HL-60 (cell line): ENCODE measurements at regions not wholly inside any gene's neighbourhood (a gene's known extent, or its start where the extent isn't known, plus 50 kb on each side); places are given as distances from the start of the nearest gene placed in this dataset.

Experiments used
- DNase-seq, 2 experiments: peaks; one replicate each; pipeline ENCODE4 v3.0.0-alpha.2; 2010 to 2020; ENCODE audit warnings: low read depth in 1 of 2, low spot score in 1 of 2
- H3K27ac ChIP-seq: fragments of 250-450 bp; sonication (Bioruptor Pico); replicated peaks from 2 replicates; pipeline ENCODE4 v1.5.1; 2020; ENCODE audit warnings: mild to moderate bottlenecking, moderate library complexity
- H3K27me3 ChIP-seq: fragments of 250-450 bp; sonication (Bioruptor Pico); 2 replicates; pipeline ENCODE4 v1.5.1; 2021; ENCODE audit warnings: mild to moderate bottlenecking, moderate library complexity; ENCODE audit not compliant: insufficient read depth, poor library complexity, severe bottlenecking
- H3K4me3 ChIP-seq: replicated peaks from 2 replicates; pipeline ENCODE4 v1.5.1; 2011; ENCODE audit warnings: mild to moderate bottlenecking, control low read depth, low read length; ENCODE audit not compliant: insufficient read depth
- CTCF ChIP-seq: IDR thresholded peaks from one replicate; pipeline ENCODE4 v1.5.1; 2011; ENCODE audit warnings: low read length, control low read depth, inconsistent platforms; ENCODE audit not compliant: insufficient read depth
- GABPA ChIP-seq: IDR thresholded peaks from 2 replicates; pipeline ENCODE4 v1.6.1; 2012; ENCODE audit warnings: low read depth
- POLR2AphosphoS5 ChIP-seq: IDR thresholded peaks from 2 replicates; pipeline ENCODE4 v1.6.1; 2012; ENCODE audit warnings: low read depth
- SPI1 ChIP-seq: IDR thresholded peaks from 2 replicates; pipeline ENCODE4 v1.6.1; 2012; ENCODE audit warnings: low read depth, mild to moderate bottlenecking, borderline replicate concordance
- TF ChIP-seq, protein P1 (sequence below): IDR thresholded peaks from 2 replicates; pipeline ENCODE4 v1.6.1; 2012; ENCODE audit warnings: low read depth; ENCODE audit not compliant: insufficient replicate concordance

GRCh38 chr10:28801869-28802268 lies 124.5 kb downstream of the BAMBI start:
- Histone ChIP-seq H3K27me3 (no peaks in the 10 kb centered on the region), H3K4me3 (no peak overlapping the region), H3K27ac (no peak overlapping the region)
- no peak for DNase-seq
- no peak for TF ChIP-seq SPI1
- TF ChIP-seq, protein P1, sequence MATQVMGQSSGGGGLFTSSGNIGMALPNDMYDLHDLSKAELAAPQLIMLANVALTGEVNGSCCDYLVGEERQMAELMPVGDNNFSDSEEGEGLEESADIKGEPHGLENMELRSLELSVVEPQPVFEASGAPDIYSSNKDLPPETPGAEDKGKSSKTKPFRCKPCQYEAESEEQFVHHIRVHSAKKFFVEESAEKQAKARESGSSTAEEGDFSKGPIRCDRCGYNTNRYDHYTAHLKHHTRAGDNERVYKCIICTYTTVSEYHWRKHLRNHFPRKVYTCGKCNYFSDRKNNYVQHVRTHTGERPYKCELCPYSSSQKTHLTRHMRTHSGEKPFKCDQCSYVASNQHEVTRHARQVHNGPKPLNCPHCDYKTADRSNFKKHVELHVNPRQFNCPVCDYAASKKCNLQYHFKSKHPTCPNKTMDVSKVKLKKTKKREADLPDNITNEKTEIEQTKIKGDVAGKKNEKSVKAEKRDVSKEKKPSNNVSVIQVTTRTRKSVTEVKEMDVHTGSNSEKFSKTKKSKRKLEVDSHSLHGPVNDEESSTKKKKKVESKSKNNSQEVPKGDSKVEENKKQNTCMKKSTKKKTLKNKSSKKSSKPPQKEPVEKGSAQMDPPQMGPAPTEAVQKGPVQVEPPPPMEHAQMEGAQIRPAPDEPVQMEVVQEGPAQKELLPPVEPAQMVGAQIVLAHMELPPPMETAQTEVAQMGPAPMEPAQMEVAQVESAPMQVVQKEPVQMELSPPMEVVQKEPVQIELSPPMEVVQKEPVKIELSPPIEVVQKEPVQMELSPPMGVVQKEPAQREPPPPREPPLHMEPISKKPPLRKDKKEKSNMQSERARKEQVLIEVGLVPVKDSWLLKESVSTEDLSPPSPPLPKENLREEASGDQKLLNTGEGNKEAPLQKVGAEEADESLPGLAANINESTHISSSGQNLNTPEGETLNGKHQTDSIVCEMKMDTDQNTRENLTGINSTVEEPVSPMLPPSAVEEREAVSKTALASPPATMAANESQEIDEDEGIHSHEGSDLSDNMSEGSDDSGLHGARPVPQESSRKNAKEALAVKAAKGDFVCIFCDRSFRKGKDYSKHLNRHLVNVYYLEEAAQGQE, result no peak
- no peak for TF ChIP-seq POLR2AphosphoS5
- no peak for TF ChIP-seq CTCF
- TF ChIP-seq GABPA, result no peak

GRCh38 chr10:28805390-28805789 lies 128.1 kb downstream of the BAMBI start:
- Histone ChIP-seq H3K27me3 (peaks cover 5% of the 10 kb centered on the region), H3K27ac (no peak overlapping the region)
- DNase-seq, result no peak

GRCh38 chr10:28806488-28806941 lies 129.2 kb downstream of the BAMBI start:
- Histone ChIP-seq H3K27me3 (peaks cover 5% of the 10 kb centered on the region), H3K4me3 (no peak overlapping the region), H3K27ac (no peak overlapping the region)
- DNase-seq, result no peak
- TF ChIP-seq GABPA (no peak), CTCF (no peak), SPI1 (no peak), POLR2AphosphoS5 (no peak)
- TF ChIP-seq, protein P1, result no peak

More at GRCh38 chr10:28805390-28805789, 128.1 kb downstream of the BAMBI start:
- TF ChIP-seq, protein P1, result no peak
- TF ChIP-seq CTCF (no peak), SPI1 (no peak), POLR2AphosphoS5 (no peak), GABPA (no peak)
- no peak overlapping the region for H3K4me3 ChIP-seq
